Panc1 (cell line): ENCODE measurements at regions not wholly inside any gene's neighbourhood (a gene's known extent, or its start where the extent isn't known, plus 50 kb on each side); places are given as distances from the start of the nearest gene placed in this dataset.

Experiments used
- CTCF ChIP-seq: fragments of 450-650 bp; IDR thresholded peaks from 2 replicates; pipeline ENCODE4 v1.5.1; 2017; ENCODE audit warnings: mild to moderate bottlenecking
- POLR2AphosphoS5 ChIP-seq: IDR thresholded peaks from 2 replicates; pipeline ENCODE4 v1.6.1; 2012; ENCODE audit warnings: mild to moderate bottlenecking, low read depth, low read length, moderate library complexity

DNA sequence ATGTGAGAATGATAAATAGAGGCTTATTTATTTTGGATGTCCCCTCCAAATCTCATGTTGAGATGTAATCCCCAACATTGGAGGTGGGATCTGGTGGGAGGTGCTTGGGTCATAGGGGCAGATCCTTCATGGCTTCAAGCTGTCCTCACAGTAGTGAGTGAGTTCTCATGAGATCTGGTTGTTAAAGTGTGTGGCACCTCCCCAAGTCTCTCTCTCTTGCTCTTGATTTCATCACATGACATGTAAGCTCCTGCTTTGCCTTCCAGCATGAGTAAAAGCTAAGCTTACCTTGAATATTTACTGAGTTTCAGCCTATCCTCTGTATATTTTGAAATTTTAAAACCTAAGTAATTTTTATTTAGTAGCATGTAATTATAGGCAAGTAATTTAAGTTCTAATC is 444.9 kb downstream of the ARL4A start:
- TF ChIP-seq CTCF (no peak), POLR2AphosphoS5 (no peak)
